ENCODE measurements at regions not wholly inside any gene's neighbourhood (a gene's known extent, or its start where the extent isn't known, plus 50 kb on each side); places are given as distances from the start of the nearest gene placed in this dataset.

DNA sequence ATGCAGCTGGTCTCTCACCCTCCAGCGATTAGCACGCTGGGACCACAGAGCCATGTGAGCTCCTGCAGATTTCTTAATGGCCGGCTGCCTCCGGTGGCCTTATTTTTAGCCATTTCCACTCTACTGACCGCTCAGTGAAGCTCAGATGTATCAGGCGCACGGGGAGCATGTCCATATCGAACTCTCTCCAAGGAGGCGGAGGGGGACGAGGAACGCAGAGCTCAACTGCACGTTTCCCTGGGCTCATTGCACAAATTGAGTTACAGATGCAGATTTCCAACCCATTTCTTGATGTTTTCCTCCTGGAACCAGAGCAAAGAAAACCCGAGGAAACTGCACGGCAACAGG, 207.1 kb downstream of the CTTN start:
- TF ChIP-seq, protein P1, sequence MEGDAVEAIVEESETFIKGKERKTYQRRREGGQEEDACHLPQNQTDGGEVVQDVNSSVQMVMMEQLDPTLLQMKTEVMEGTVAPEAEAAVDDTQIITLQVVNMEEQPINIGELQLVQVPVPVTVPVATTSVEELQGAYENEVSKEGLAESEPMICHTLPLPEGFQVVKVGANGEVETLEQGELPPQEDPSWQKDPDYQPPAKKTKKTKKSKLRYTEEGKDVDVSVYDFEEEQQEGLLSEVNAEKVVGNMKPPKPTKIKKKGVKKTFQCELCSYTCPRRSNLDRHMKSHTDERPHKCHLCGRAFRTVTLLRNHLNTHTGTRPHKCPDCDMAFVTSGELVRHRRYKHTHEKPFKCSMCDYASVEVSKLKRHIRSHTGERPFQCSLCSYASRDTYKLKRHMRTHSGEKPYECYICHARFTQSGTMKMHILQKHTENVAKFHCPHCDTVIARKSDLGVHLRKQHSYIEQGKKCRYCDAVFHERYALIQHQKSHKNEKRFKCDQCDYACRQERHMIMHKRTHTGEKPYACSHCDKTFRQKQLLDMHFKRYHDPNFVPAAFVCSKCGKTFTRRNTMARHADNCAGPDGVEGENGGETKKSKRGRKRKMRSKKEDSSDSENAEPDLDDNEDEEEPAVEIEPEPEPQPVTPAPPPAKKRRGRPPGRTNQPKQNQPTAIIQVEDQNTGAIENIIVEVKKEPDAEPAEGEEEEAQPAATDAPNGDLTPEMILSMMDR (IDR thresholded peaks at IDR 0.05), result no peak
- no peak for TF ChIP-seq EZH2 (IDR thresholded peaks at IDR 0.05)

Measured in neural progenitor cell (in vitro differentiated cells).